GM18909 (cell line): ENCODE measurements at regions not wholly inside any gene's neighbourhood (a gene's known extent, or its start where the extent isn't known, plus 50 kb on each side); places are given as distances from the start of the nearest gene placed in this dataset.

Source experiments
- ATAC-seq: cut with Tn5 transposase; IDR thresholded peaks from one replicate; pipeline ENCODE4 v1.9.1; 2021; ENCODE audit warnings: mild to moderate bottlenecking; ENCODE audit not compliant: unreplicated experiment, poor library complexity

GRCh38 chr5:68352166-68352565 lies 136.6 kb downstream of the PIK3R1 start:
- no peak for ATAC-seq

GRCh38 chr5:68353605-68354004 lies 138.0 kb downstream of the PIK3R1 start:
- ATAC-seq = no peak

- ATAC-seq = no peak
Observed at GRCh38 chr5:68354315-68354714, 138.8 kb downstream of the PIK3R1 start.

GRCh38 chr5:68356216-68356615 lies 140.7 kb downstream of the PIK3R1 start:
- no peak for ATAC-seq

DNA sequence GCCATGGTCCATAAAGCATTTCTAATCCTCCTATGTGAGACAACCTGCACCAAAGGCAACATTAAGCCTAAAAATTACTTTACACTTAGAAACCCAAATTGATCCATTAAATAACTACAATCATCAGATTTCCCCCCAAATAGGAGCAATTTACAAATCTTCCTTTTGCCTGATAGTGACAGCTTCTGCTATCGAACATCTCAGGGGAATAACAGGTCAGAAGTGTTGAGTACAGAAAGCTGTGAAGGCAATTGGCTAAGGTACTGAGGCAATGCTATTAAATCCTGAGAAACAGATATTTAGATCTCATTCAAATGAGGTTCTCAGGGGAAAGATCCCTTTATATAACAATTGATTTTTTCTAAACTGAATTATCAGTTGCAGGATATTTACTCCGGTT lies 141.1 kb downstream of the PIK3R1 start:
- ATAC-seq = no peak

DNA sequence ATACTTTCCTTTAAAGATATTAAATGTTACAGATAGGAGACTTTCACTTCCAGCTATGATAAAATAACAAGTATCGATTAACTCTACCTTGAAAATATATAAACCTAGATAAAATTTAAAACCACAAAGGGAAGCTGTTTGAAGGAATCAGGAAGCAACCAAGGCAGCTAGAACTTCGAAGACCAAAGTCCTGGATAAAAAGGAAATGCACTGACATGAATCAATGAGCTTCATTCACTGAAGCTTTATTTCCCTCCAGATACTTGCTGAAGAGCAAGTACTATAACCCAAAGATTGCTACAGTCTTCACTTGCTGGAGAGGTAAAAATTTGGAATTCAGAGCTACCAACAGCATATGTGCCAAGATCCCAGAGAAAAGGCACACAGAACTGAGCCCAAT lies 144.1 kb downstream of the PIK3R1 start:
- ATAC-seq = no peak

GRCh38 chr5:68362331-68362730 lies 146.8 kb downstream of the PIK3R1 start:
- ATAC-seq = no peak

- no peak for ATAC-seq
Observed at GRCh38 chr5:68365889-68366288, 150.3 kb downstream of the PIK3R1 start.

DNA sequence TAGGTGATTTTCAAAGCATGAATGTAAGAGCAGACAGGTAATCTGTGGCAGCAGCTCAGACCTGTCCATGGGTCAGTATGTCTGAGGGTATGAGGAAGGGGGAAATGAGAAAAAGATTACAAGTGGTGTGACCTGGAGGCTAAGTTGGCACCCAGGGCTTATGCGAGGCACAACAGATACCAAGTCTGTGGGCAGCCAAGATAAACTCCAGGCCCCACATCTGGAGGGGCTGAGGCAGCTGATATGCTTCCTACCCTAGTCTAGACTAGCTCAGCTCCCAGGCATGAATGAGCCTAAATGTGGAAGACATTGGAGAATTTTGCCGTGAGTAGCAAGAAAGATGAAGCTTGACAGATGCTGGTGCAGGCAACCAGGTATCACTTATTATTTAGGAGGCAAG lies 151.7 kb downstream of the PIK3R1 start:
- no peak for ATAC-seq

GRCh38 chr5:68367717-68368116 lies 152.2 kb downstream of the PIK3R1 start:
- ATAC-seq = no peak

DNA sequence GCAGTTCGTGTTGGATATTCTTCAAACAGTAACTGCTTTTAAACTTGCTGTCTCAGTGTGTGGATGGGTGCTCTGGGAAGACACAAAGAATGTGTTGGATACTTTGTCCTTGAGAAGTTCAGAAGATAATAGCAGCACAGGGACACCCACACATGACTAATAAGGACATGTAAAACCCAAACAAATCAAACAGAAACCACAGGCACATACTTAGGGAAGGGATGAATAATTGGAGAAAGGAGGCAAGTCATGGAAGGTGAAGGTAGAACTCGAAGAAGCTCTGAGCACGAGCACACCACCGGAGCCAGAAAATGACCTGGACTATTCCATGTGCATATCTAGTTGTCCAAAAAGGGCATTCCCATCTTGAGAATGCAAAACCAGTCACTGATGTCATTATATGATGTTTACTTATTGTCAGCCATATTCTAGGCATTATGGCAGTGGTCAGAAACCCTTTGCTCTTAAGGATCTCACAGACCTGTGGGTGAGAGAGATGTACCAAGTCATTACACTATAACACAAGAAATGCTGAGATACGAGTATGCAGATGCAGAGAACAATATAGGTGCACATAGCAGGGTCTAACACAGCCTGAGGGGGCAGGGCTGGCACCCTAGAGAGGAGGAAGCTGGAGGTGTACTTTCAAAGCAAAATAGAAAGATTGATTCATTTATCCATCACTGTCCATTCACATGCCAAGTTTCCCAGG lies 152.9 kb downstream of the PIK3R1 start:
- no peak for ATAC-seq

GRCh38 chr5:68369023-68369359 lies 153.4 kb downstream of the PIK3R1 start:
- ATAC-seq = no peak

DNA sequence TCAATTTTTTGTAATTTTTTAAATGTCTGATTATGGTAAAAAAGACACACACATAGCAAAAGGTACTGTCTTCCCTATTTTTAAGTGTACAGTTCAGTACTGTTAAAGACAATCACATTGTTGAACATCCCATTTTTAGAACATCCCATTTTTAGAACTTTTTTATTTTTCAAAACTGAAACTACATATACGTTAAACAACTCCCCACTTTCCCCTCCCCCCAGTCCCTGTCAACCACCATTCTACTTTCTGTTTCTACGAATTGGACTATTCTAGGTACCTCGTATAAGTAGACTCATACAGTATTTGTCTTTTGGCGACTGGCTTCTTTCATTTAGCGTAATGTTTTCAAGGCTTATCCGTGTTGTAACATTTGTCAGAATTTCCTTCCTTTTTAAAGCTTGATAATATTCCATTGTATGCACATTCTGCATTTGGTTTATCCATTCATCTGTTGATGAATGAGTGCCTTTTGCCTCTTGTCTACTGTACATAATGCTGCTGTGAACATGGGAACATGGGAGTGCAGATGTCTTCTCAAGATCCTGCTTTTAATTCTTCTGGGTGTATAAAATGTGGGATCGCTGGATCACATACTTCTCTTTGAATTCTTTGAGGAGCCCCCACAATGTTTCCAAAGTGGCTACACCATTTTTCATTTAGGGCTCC lies 154.0 kb downstream of the PIK3R1 start:
- ATAC-seq = peak; percentile 87

- ATAC-seq = no peak
Observed at GRCh38 chr5:68370196-68370595, 154.6 kb downstream of the PIK3R1 start.

DNA sequence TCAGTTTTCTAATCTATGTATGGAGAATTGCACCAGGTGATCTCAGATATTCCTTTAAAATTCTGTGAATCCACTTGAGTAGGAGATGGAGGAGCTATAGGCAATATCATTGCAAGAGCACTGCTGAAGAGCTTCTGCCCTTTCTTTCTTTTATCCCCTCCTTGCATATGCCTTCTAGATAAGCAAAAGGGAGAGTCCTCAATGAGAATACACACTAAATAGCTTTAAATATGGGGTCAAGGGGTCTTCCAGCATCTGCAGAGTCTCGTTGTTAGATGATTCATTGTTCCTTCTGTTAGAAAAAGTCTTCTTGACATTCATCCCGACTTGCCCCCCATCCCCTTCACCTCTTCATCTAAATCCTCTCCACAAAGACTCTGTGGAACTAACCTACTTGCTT lies 156.1 kb downstream of the PIK3R1 start:
- ATAC-seq = no peak

GRCh38 chr5:68372161-68372560 lies 156.6 kb downstream of the PIK3R1 start:
- ATAC-seq = no peak

DNA sequence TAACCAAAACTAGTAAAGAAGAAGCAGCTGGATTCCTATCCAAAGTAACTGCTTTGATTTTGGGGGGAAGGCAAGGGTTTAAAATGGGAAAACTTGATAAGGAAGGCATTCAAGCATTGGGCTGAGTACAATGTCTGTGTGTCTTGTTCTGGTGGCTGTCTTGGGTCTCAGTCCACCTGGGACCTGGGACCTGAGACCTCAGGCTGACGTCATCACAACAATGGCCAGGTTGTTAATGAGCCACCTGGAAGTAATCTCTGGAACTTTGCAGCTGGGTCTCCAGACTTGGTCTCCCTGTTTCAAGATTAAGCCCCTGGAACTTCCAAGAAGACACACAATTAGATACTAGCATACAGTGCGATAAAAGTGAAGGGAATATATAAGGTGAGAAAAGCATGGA lies 157.5 kb downstream of the PIK3R1 start:
- no peak for ATAC-seq

- ATAC-seq = no peak
Observed at GRCh38 chr5:68374796-68375518, 159.4 kb downstream of the PIK3R1 start.

DNA sequence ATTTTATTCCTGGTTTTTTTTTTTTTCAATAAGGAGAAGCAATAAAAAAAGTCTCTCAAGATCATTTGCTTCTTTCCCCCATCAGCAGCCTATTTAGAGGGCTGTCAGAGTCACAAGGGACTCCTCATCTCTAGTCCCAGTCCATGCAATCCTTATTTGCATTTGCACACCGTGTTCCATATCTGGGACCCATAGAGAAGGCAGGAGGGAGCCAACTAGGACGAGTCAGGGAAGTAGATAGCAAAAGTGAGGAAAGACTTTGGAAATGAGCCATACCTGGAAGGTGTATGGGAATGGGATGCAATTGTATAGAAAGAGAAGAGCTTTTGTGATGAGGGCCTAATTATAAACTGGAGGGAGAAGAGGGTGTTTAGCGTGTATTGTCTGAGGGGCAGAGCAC lies 160.0 kb downstream of the PIK3R1 start:
- ATAC-seq = no peak

DNA sequence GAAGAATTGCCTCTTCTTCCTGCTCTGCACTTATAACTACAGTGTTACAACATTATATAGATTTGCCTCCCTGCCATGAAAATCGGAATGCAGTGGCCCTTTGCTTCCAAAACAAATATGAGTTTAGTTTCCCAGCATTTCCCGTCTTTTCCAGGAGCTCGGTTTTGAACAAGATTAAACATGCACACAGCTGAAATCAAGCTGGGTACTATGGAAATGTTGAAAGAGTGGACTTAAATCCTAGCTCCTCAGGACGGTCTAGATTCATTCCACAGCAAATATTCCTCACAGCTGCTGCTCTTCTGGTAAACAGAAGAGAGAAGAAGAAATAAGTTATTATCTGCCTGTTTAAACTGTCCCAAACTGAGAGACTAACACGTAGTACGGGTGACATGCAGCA lies 161.4 kb downstream of the PIK3R1 start:
- ATAC-seq = no peak

- peak; percentile 46 for ATAC-seq
Observed at GRCh38 chr5:68377733-68378132, 162.2 kb downstream of the PIK3R1 start.
